Hepatocyte (in vitro differentiated cells): ENCODE measurements at regions not wholly inside any gene's neighbourhood (a gene's known extent, or its start where the extent isn't known, plus 50 kb on each side); places are given as distances from the start of the nearest gene placed in this dataset.

ENCODE experiments used
- EZH2 ChIP-seq: fragments of 200-600 bp; sonication (generic); IDR thresholded peaks from 2 replicates; pipeline ENCODE4 v1.6.1; 2016; ENCODE audit warnings: antibody characterized with exemption, mild to moderate bottlenecking, borderline replicate concordance
- EZH2phosphoT487 ChIP-seq: fragments of 200-600 bp; sonication (generic); IDR thresholded peaks from one replicate; pipeline ENCODE4 v1.6.1; 2018; ENCODE audit warnings: antibody characterized with exemption, mild to moderate bottlenecking, low read depth, moderate library complexity; ENCODE audit not compliant: unreplicated experiment, severe bottlenecking
- TF ChIP-seq, protein P1 (sequence below): fragments of 200-600 bp; sonication (generic); IDR thresholded peaks from 2 replicates; pipeline ENCODE4 v1.5.1; 2016; ENCODE audit warnings: antibody characterized with exemption, mild to moderate bottlenecking; ENCODE audit not compliant: poor library complexity

DNA sequence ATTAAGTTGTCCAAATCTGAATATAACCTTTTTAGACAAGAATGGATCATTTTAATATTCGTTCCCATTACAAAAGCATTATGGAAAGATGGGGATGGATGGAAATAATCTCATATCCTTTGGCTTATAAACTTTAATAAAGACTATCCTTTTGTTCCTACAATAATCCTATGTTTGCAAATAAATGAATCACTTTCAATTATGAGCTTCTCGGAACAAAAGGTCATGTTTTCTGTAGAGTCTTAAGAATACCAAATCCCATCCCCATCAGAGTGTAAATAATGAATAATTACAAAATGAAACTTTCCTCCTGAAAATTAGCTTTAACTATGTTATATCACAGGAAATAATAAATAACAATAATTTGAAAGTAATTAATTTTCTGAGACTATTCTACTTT lies 329.7 kb downstream of the NR2F1-AS1 start:
- TF ChIP-seq, protein P1, sequence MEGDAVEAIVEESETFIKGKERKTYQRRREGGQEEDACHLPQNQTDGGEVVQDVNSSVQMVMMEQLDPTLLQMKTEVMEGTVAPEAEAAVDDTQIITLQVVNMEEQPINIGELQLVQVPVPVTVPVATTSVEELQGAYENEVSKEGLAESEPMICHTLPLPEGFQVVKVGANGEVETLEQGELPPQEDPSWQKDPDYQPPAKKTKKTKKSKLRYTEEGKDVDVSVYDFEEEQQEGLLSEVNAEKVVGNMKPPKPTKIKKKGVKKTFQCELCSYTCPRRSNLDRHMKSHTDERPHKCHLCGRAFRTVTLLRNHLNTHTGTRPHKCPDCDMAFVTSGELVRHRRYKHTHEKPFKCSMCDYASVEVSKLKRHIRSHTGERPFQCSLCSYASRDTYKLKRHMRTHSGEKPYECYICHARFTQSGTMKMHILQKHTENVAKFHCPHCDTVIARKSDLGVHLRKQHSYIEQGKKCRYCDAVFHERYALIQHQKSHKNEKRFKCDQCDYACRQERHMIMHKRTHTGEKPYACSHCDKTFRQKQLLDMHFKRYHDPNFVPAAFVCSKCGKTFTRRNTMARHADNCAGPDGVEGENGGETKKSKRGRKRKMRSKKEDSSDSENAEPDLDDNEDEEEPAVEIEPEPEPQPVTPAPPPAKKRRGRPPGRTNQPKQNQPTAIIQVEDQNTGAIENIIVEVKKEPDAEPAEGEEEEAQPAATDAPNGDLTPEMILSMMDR: no peak
- TF ChIP-seq EZH2phosphoT487 (no peak), EZH2 (no peak)
